OCI-LY1 (cell line): ENCODE measurements at regions not wholly inside any gene's neighbourhood (a gene's known extent, or its start where the extent isn't known, plus 50 kb on each side); places are given as distances from the start of the nearest gene placed in this dataset.

Experiments
- EZH2 ChIP-seq: fragments of 200-600 bp; sonication (generic), shearing (Covaris generic); IDR thresholded peaks from 2 replicates; pipeline ENCODE4 v1.8.0; 2017; ENCODE audit warnings: borderline replicate concordance, mixed run types, mild to moderate bottlenecking, antibody characterized with exemption, low read length, moderate library complexity, mixed read lengths
- TF ChIP-seq, protein P1 (sequence below): fragments of 200-600 bp; sonication (generic), shearing (Covaris generic); IDR thresholded peaks from 2 replicates; pipeline ENCODE4 v1.5.1; 2017; ENCODE audit warnings: mild to moderate bottlenecking, antibody characterized with exemption, low read length, moderate library complexity, mixed read lengths

DNA sequence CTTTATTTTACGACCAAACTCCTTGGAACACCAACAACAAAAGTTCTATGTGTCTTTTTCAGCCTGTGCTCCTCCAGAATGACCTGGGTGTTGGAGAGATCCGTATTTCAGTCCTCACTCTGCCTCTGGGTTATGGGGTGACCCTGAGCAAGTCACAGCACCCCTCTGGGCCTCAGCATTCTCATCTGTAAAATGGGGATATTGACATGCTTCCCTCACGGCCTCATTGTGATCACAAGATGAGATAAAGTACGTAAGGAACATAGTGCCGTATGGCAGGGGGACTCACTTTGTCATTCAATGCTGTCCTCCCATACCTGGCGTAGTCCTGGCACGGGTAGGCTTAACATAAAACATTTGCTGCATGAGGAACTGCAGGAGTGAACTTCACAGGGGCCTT is 123.0 kb upstream of the HAND1 start:
- TF ChIP-seq, protein P1, sequence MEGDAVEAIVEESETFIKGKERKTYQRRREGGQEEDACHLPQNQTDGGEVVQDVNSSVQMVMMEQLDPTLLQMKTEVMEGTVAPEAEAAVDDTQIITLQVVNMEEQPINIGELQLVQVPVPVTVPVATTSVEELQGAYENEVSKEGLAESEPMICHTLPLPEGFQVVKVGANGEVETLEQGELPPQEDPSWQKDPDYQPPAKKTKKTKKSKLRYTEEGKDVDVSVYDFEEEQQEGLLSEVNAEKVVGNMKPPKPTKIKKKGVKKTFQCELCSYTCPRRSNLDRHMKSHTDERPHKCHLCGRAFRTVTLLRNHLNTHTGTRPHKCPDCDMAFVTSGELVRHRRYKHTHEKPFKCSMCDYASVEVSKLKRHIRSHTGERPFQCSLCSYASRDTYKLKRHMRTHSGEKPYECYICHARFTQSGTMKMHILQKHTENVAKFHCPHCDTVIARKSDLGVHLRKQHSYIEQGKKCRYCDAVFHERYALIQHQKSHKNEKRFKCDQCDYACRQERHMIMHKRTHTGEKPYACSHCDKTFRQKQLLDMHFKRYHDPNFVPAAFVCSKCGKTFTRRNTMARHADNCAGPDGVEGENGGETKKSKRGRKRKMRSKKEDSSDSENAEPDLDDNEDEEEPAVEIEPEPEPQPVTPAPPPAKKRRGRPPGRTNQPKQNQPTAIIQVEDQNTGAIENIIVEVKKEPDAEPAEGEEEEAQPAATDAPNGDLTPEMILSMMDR, result no peak
- TF ChIP-seq EZH2, result no peak
